ENCODE measurements at regions not wholly inside any gene's neighbourhood (a gene's known extent, or its start where the extent isn't known, plus 50 kb on each side); places are given as distances from the start of the nearest gene placed in this dataset.

- H3K4me2 ChIP-seq (ENCODE audit: low read depth, low read length, poor library complexity, severe bottlenecking) = no peak overlapping the region
- H3K27ac ChIP-seq (ENCODE audit: low read depth, low read length) = no peak overlapping the region
- H3F3A ChIP-seq (ENCODE audit: insufficient read depth) = no peaks in the 10 kb centered on the region
- H3K36me3 ChIP-seq (ENCODE audit: low read length) = no peaks in the 10 kb centered on the region
- H2AFZ ChIP-seq (ENCODE audit: low read depth, low read length, severe bottlenecking) = no peak overlapping the region
- no peaks in the 10 kb centered on the region for H3K9me2 ChIP-seq (replicated peaks; ENCODE audit: insufficient read depth, low read length)
- no peak overlapping the region for H3K4me3 ChIP-seq (ENCODE audit: insufficient read depth, low read length, poor library complexity, severe bottlenecking)
- no peaks in the 10 kb centered on the region for H3K79me2 ChIP-seq (ENCODE audit: insufficient read depth, low read length)
- H3K9ac ChIP-seq (ENCODE audit: low read length) = no peak overlapping the region
- H4K20me1 ChIP-seq (ENCODE audit: low read depth, low read length) = no peaks in the 10 kb centered on the region
- no peaks in the 10 kb centered on the region for H3K9me3 ChIP-seq (ENCODE audit: insufficient read depth, low read length)
- H3K27me3 ChIP-seq (ENCODE audit: low read length) = no peaks in the 10 kb centered on the region
- no peak for TF ChIP-seq CTCF (IDR thresholded peaks at IDR 0.05; ENCODE audit: insufficient read depth, low read length, poor library complexity, severe bottlenecking)
- TF ChIP-seq EZH2phosphoT487 (conservative IDR thresholded peaks at IDR 0.05; ENCODE audit: low read length) = no peak
These were observed 435.7 kb downstream of the DMAC1 start for GRCh38 chr9:7363777-7364477.

GRCh38 chr9:7360513-7360912 is 439.1 kb downstream of the DMAC1 start:
- H3K27ac ChIP-seq (ENCODE audit: low read depth, low read length) = no peak overlapping the region
- H3K9me2 ChIP-seq (replicated peaks; ENCODE audit: insufficient read depth, low read length) = no peaks in the 10 kb centered on the region
- H4K20me1 ChIP-seq (ENCODE audit: low read depth, low read length) = no peaks in the 10 kb centered on the region
- no peaks in the 10 kb centered on the region for H3F3A ChIP-seq (ENCODE audit: insufficient read depth)
- no peaks in the 10 kb centered on the region for H3K9me3 ChIP-seq (ENCODE audit: insufficient read depth, low read length)
- H3K9ac ChIP-seq (ENCODE audit: low read length) = no peak overlapping the region
- H3K4me2 ChIP-seq (ENCODE audit: low read depth, low read length, poor library complexity, severe bottlenecking) = no peak overlapping the region
- TF ChIP-seq CTCF (IDR thresholded peaks at IDR 0.05; ENCODE audit: insufficient read depth, low read length, poor library complexity, severe bottlenecking) (no peak), EZH2phosphoT487 (conservative IDR thresholded peaks at IDR 0.05; ENCODE audit: low read length) (no peak)
- no peaks in the 10 kb centered on the region for H3K27me3 ChIP-seq (ENCODE audit: low read length)
- H3K4me3 ChIP-seq (ENCODE audit: insufficient read depth, low read length, poor library complexity, severe bottlenecking) = no peak overlapping the region
- no peak overlapping the region for H2AFZ ChIP-seq (ENCODE audit: low read depth, low read length, severe bottlenecking)
- H3K79me2 ChIP-seq (ENCODE audit: insufficient read depth, low read length) = no peaks in the 10 kb centered on the region
- H3K36me3 ChIP-seq (ENCODE audit: low read length) = no peaks in the 10 kb centered on the region

GRCh38 chr9:7358876-7359275 is 440.7 kb downstream of the DMAC1 start:
- Histone ChIP-seq H3K27ac (ENCODE audit: low read depth, low read length) (no peak overlapping the region), H3K79me2 (ENCODE audit: insufficient read depth, low read length) (no peaks in the 10 kb centered on the region), H4K20me1 (ENCODE audit: low read depth, low read length) (no peaks in the 10 kb centered on the region), H3K27me3 (ENCODE audit: low read length) (no peaks in the 10 kb centered on the region), H3K4me2 (ENCODE audit: low read depth, low read length, poor library complexity, severe bottlenecking) (no peak overlapping the region), H3K36me3 (ENCODE audit: low read length) (no peaks in the 10 kb centered on the region), H3K9me2 (replicated peaks; ENCODE audit: insufficient read depth, low read length) (no peaks in the 10 kb centered on the region), H3K4me3 (ENCODE audit: insufficient read depth, low read length, poor library complexity, severe bottlenecking) (no peak overlapping the region), H3K9ac (ENCODE audit: low read length) (no peak overlapping the region), H2AFZ (ENCODE audit: low read depth, low read length, severe bottlenecking) (no peak overlapping the region), H3K9me3 (ENCODE audit: insufficient read depth, low read length) (no peaks in the 10 kb centered on the region), H3F3A (ENCODE audit: insufficient read depth) (no peaks in the 10 kb centered on the region)
- TF ChIP-seq CTCF (IDR thresholded peaks at IDR 0.05; ENCODE audit: insufficient read depth, low read length, poor library complexity, severe bottlenecking) (no peak), EZH2phosphoT487 (conservative IDR thresholded peaks at IDR 0.05; ENCODE audit: low read length) (no peak)

Data from SU-DHL-6 (cell line).